HEK293 (cell line): ENCODE measurements at regions not wholly inside any gene's neighbourhood (a gene's known extent, or its start where the extent isn't known, plus 50 kb on each side); places are given as distances from the start of the nearest gene placed in this dataset.

ENCODE experiments used
- CTCF ChIA-PET: fragments of 350-600 bp; formaldehyde crosslinking; extraction: SDS; loops from one replicate; lab custom pipeline; 2021; ENCODE audit warnings: antibody characterized with exemption; lab: Yijun Ruan, JAX
- POLR2A ChIA-PET: fragments of 300-600 bp; formaldehyde crosslinking; extraction: SDS; loops from one replicate; lab custom pipeline; 2020; ENCODE audit warnings: antibody characterized with exemption, inconsistent platforms; lab: Yijun Ruan, JAX
- H3K27ac ChIP-seq: fragments of 200-500 bp; sonication (Bioruptor generic); 2 replicates; pipeline ENCODE4 v1.5.1; 2014; ENCODE audit warnings: low read depth, low read length, control low read depth, inconsistent platforms; ENCODE audit errors: extremely low read depth
- H3K36me3 ChIP-seq, 2 experiments: fragments of 200-500 bp in 1 of 2; sonication (Bioruptor generic) in 1 of 2; 1 replicate in 1 of 2; 2 replicates in 1 of 2; pipeline ENCODE4 v1.5.1; 2014 to 2017; ENCODE audit warnings: inconsistent platforms in 2 of 2, low read length in 2 of 2; ENCODE audit not compliant: control insufficient read depth in 2 of 2, insufficient read depth in 1 of 2
- H3K4me1 ChIP-seq: fragments of 200-500 bp; sonication (Bioruptor generic); 2 replicates; pipeline ENCODE4 v1.5.1; 2014; ENCODE audit warnings: mild to moderate bottlenecking, low read length, inconsistent platforms; ENCODE audit not compliant: control insufficient read depth, insufficient read depth
- H3K4me3 ChIP-seq: 2 replicates; pipeline ENCODE4 v1.5.1; 2011; ENCODE audit warnings: low read depth, mild to moderate bottlenecking, control low read depth, low read length, moderate library complexity
- H3K9me3 ChIP-seq: fragments of 200-500 bp; sonication (Bioruptor generic); 2 replicates; pipeline ENCODE4 v1.5.1; 2014; ENCODE audit warnings: low read depth, low read length, inconsistent platforms; ENCODE audit not compliant: control insufficient read depth, insufficient read depth
- AEBP2 ChIP-seq: fragments of 450-650 bp; formaldehyde crosslinking; IDR thresholded peaks from 2 replicates; pipeline ENCODE4 v1.5.1; 2016; ENCODE audit warnings: missing biosample characterization, missing genetic modification characterization, borderline replicate concordance
- IKZF3 ChIP-seq: fragments of 450-650 bp; IDR thresholded peaks from 2 replicates; pipeline ENCODE4 v1.5.0; 2018; ENCODE audit warnings: missing biosample characterization, mild to moderate bottlenecking, missing genetic modification characterization, moderate library complexity
- PATZ1 ChIP-seq: fragments of 450-650 bp; formaldehyde crosslinking; IDR thresholded peaks from 2 replicates; pipeline ENCODE4 v1.5.1; 2016; ENCODE audit warnings: missing biosample characterization, missing genetic modification characterization
- REPIN1 ChIP-seq: fragments of 450-650 bp; formaldehyde crosslinking; IDR thresholded peaks from 2 replicates; pipeline ENCODE4 v1.5.1; 2017; ENCODE audit warnings: missing biosample characterization, missing genetic modification characterization, low read depth
- SP7 ChIP-seq: fragments of 450-650 bp; formaldehyde crosslinking; IDR thresholded peaks from 2 replicates; pipeline ENCODE4 v1.5.1; 2016; ENCODE audit warnings: missing biosample characterization, missing genetic modification characterization
- WT1 ChIP-seq: fragments of 450-650 bp; formaldehyde crosslinking; IDR thresholded peaks from 2 replicates; pipeline ENCODE4 v1.5.1; 2016; ENCODE audit warnings: missing biosample characterization, missing genetic modification characterization
- YY1 ChIP-seq: fragments of 450-650 bp; formaldehyde crosslinking; IDR thresholded peaks from 2 replicates; pipeline ENCODE4 v1.5.1; 2018; ENCODE audit warnings: missing biosample characterization, missing genetic modification characterization
- ZBTB8A ChIP-seq: fragments of 450-650 bp; formaldehyde crosslinking; IDR thresholded peaks from 2 replicates; pipeline ENCODE4 v1.5.1; 2016; ENCODE audit warnings: missing biosample characterization, missing genetic modification characterization
- ZFP37 ChIP-seq: fragments of 450-650 bp; formaldehyde crosslinking; IDR thresholded peaks from 2 replicates; pipeline ENCODE4 v1.5.1; 2016; ENCODE audit warnings: missing biosample characterization, missing genetic modification characterization
- ZNF23 ChIP-seq: fragments of 450-650 bp; formaldehyde crosslinking; IDR thresholded peaks from 2 replicates; pipeline ENCODE4 v1.5.1; 2016; ENCODE audit warnings: missing biosample characterization, missing genetic modification characterization, borderline replicate concordance
- ZNF248 ChIP-seq: fragments of 450-650 bp; formaldehyde crosslinking; IDR thresholded peaks from 2 replicates; pipeline ENCODE4 v1.5.1; 2017; ENCODE audit warnings: missing biosample characterization, missing genetic modification characterization
- ZNF324 ChIP-seq: fragments of 450-650 bp; formaldehyde crosslinking; IDR thresholded peaks from 2 replicates; pipeline ENCODE4 v1.5.1; 2016; ENCODE audit warnings: missing biosample characterization, missing genetic modification characterization
- ZNF449 ChIP-seq: fragments of 450-650 bp; formaldehyde crosslinking; IDR thresholded peaks from 2 replicates; pipeline ENCODE4 v1.5.1; 2017; ENCODE audit warnings: missing biosample characterization, mild to moderate bottlenecking, missing genetic modification characterization, moderate library complexity
- ZNF488 ChIP-seq: fragments of 450-650 bp; formaldehyde crosslinking; IDR thresholded peaks from 2 replicates; pipeline ENCODE4 v1.5.1; 2016; ENCODE audit warnings: missing biosample characterization, missing genetic modification characterization
- ZNF560 ChIP-seq: fragments of 450-650 bp; formaldehyde crosslinking; IDR thresholded peaks from 2 replicates; pipeline ENCODE4 v1.5.1; 2017; ENCODE audit warnings: missing biosample characterization, missing genetic modification characterization, borderline replicate concordance
- ZNF585B ChIP-seq: fragments of 450-650 bp; formaldehyde crosslinking; IDR thresholded peaks from 2 replicates; pipeline ENCODE4 v1.5.1; 2016; ENCODE audit warnings: missing biosample characterization, missing genetic modification characterization
- ZNF596 ChIP-seq: fragments of 450-650 bp; IDR thresholded peaks from 2 replicates; pipeline ENCODE4 v1.5.0; 2018; ENCODE audit warnings: missing biosample characterization, mild to moderate bottlenecking, missing genetic modification characterization, moderate library complexity
- ZNF664 ChIP-seq: fragments of 450-650 bp; formaldehyde crosslinking; IDR thresholded peaks from 2 replicates; pipeline ENCODE4 v1.5.1; 2016; ENCODE audit warnings: missing biosample characterization, missing genetic modification characterization
- ZNF670 ChIP-seq: fragments of 450-650 bp; formaldehyde crosslinking; IDR thresholded peaks from 2 replicates; pipeline ENCODE4 v1.5.1; 2016; ENCODE audit warnings: missing biosample characterization, missing genetic modification characterization, low read depth
- ZNF768 ChIP-seq: fragments of 450-650 bp; formaldehyde crosslinking; IDR thresholded peaks from 2 replicates; pipeline ENCODE4 v1.5.1; 2018; ENCODE audit warnings: missing biosample characterization, mild to moderate bottlenecking, missing genetic modification characterization
- ZXDB ChIP-seq: fragments of 450-650 bp; formaldehyde crosslinking; IDR thresholded peaks from 2 replicates; pipeline ENCODE4 v1.5.1; 2016; ENCODE audit warnings: missing biosample characterization, missing genetic modification characterization

- TF ChIP-seq ZNF488 (tag by site-specific recombination) (no peak), ZNF664 (tag by site-specific recombination) (no peak), ZNF670 (tag by site-specific recombination) (no peak), ZNF248 (tag by site-specific recombination) (no peak)
These were observed 931.2 kb downstream of the AACS start (continued) for GRCh38 chr12:125996443-125996842.

- TF ChIP-seq ZNF449 (tag by site-specific recombination) = no peak
- POLR2A ChIA-PET = no interaction called here
- Histone ChIP-seq H3K4me1 (no peaks in the 10 kb centered on the region), H3K4me3 (no peak overlapping the region), H3K9me3 (no peaks in the 10 kb centered on the region), H3K27ac (no peak overlapping the region), H3K36me3 (no peaks in the 10 kb centered on the region)
- CTCF ChIA-PET = no interaction called here
These were observed 934.4 kb downstream of the AACS start for GRCh38 chr12:125999628-126000027.

- ChIA-PET CTCF (no interaction called here), POLR2A (no interaction called here)
- Histone ChIP-seq H3K36me3 (no peaks in the 10 kb centered on the region), H3K27ac (no peak overlapping the region)
- TF ChIP-seq ZNF768 (tag by site-specific recombination) = no peak
- TF ChIP-seq ZNF23 = no peak
- TF ChIP-seq ZNF585B (tag by site-specific recombination) = no peak
- no peak for TF ChIP-seq ZNF560 (tag by site-specific recombination)
- TF ChIP-seq AEBP2 (tag by site-specific recombination) = no peak
- TF ChIP-seq ZNF324 (tag by site-specific recombination) = no peak
- TF ChIP-seq, all 188 proteins: peak for 0
- Histone ChIP-seq H3K4me3 (no peak overlapping the region), H3K4me1 (no peaks in the 10 kb centered on the region), H3K9me3 (no peaks in the 10 kb centered on the region)
These were observed 954.1 kb downstream of the AACS start for GRCh38 chr12:126019385-126019784.

GRCh38 chr12:126021675-126022074 lies 956.4 kb downstream of the AACS start:
- Histone ChIP-seq H3K27ac (no peak overlapping the region), H3K4me1 (no peaks in the 10 kb centered on the region)
- no peak for TF ChIP-seq ZFP37 (tag by site-specific recombination)
- no peak for TF ChIP-seq ZXDB (tag by site-specific recombination)
- TF ChIP-seq ZBTB8A (tag by site-specific recombination) = no peak
- TF ChIP-seq IKZF3 (tag by site-specific recombination) = no peak
- TF ChIP-seq WT1 (tag by site-specific recombination) = no peak
- TF ChIP-seq PATZ1 (tag by site-specific recombination) = no peak
- no peak for TF ChIP-seq SP7 (tag by site-specific recombination)
- no peak for TF ChIP-seq ZNF596
- TF ChIP-seq YY1 (tag by site-specific recombination) = no peak
- TF ChIP-seq REPIN1 (tag by site-specific recombination) = no peak
- TF ChIP-seq, all 188 proteins: peak for 0
- POLR2A ChIA-PET = no interaction called here
- CTCF ChIA-PET = no interaction called here
- Histone ChIP-seq H3K4me3 (no peak overlapping the region), H3K36me3 (no peaks in the 10 kb centered on the region), H3K9me3 (no peaks in the 10 kb centered on the region)
